H7 (cell line): ENCODE measurements at regions not wholly inside any gene's neighbourhood (a gene's known extent, or its start where the extent isn't known, plus 50 kb on each side); places are given as distances from the start of the nearest gene placed in this dataset.
"Not testable (repeated sequence)": the region's sequence is repeated elsewhere in the genome, so short reads cannot be mapped to it uniquely, and the experiment has no call there.

ENCODE experiments used
- DNase-seq: peaks from one replicate; pipeline ENCODE4 v3.0.0; 2012
- H3K27me3 ChIP-seq: 2 replicates; pipeline ENCODE4 v1.6.0; 2011; ENCODE audit warnings: mild to moderate bottlenecking, low read length; ENCODE audit not compliant: control insufficient read depth, insufficient read depth
- H3K36me3 ChIP-seq: replicated peaks from 2 replicates; pipeline ENCODE4 v1.5.1; 2011; ENCODE audit warnings: low read length; ENCODE audit not compliant: control insufficient read depth, insufficient read depth
- H3K4me3 ChIP-seq: 2 replicates; pipeline ENCODE4 v1.5.1; 2011; ENCODE audit warnings: low read depth, mild to moderate bottlenecking, control low read depth, low read length, moderate library complexity; ENCODE audit not compliant: insufficient read depth

GRCh38 chr16:77488652-77489051 is 53.8 kb upstream of the ADAMTS18 start:
- Histone ChIP-seq H3K4me3 (no peak overlapping the region), H3K27me3 (no peaks in the 10 kb centered on the region), H3K36me3 (no peaks in the 10 kb centered on the region)
- no peak for DNase-seq

- H3K4me3 ChIP-seq = no peak overlapping the region
- no peaks in the 10 kb centered on the region for H3K36me3 ChIP-seq
- H3K27me3 ChIP-seq = no peaks in the 10 kb centered on the region
- DNase-seq = no peak
Observed at GRCh38 chr16:77491091-77491490, 56.3 kb upstream of the ADAMTS18 start.

DNA sequence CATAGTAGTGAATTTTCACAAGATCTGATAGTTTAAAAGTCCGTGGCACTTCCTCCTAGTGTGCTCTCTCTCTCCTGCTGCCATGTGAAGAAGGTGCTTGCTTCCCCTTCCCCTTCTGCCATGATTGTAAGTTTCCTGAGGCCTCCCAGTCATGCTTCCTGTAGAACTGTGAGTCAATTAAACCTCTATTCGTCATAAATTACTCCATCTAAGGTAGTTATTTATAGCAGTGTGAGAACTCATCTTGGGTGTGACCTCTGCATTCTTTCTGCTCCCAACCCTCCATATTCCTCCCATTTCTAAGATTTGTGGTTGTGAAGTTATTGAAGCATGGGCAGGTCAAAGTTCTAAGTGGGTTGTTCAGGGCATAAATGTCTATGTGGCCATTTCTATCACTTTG is 62.1 kb upstream of the ADAMTS18 start:
- no peak for DNase-seq
- Histone ChIP-seq H3K36me3 (no peaks in the 10 kb centered on the region), H3K4me3 (no peak overlapping the region), H3K27me3 (no peaks in the 10 kb centered on the region; the same call in 1 of the 2 replicates)

GRCh38 chr16:77499373-77500285 is 64.8 kb upstream of the ADAMTS18 start:
- Histone ChIP-seq H3K4me3 (no peak overlapping the region), H3K36me3 (no peaks in the 10 kb centered on the region), H3K27me3 (no peaks in the 10 kb centered on the region; the same call in 1 of the 2 replicates)
- no peak for DNase-seq

GRCh38 chr16:77500286-77500598 is 65.4 kb upstream of the ADAMTS18 start:
- peak; percentile 8 for DNase-seq
- Histone ChIP-seq H3K36me3 (no peaks in the 10 kb centered on the region), H3K27me3 (no peaks in the 10 kb centered on the region; the same call in 1 of the 2 replicates), H3K4me3 (no peak overlapping the region)

DNA sequence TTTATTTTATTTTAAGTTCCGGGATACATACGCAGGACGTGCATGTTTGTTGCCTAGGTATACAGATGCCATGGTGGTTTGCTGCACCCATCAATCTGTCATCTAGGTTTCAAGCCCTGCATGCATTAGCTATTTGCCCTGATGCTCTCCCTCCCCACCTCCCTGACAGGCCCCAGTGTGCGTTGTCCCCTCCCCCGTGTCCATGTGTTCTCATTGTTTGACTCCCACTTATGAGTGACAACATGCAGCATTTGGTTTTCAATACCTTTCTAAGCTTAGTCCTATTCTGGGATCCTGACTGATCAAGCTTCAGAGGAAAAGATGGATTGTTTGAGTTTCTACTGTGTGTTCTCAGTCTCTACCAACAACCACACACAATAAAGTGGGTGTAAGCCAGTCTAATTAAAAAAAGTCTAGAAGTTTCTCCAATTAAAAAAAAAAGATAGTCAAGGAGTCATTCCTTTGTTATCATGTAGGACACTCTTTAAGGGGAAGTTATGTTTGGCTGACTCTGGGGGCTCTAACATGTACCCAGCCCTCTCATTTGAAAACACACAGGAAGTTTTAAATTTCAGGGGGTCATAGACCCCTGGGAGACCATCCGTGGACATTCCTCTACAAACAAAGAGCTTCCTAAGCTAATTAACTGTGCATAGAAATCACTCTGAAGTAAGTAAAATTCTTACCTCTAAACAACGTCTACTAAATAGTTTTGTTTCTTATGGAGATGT is 66.3 kb upstream of the ADAMTS18 start:
- Histone ChIP-seq H3K27me3 (no peaks in the 10 kb centered on the region; the same call in 1 of the 2 replicates), H3K36me3 (no peaks in the 10 kb centered on the region), H3K4me3 (no peak overlapping the region)
- DNase-seq = no peak

GRCh38 chr16:77502448-77502847 is 67.6 kb upstream of the ADAMTS18 start:
- no peak overlapping the region for H3K4me3 ChIP-seq
- DNase-seq = no peak
- H3K36me3 ChIP-seq = no peaks in the 10 kb centered on the region
- H3K27me3 ChIP-seq = no peaks in the 10 kb centered on the region; the same call in 1 of the 2 replicates

- DNase-seq, H3K4me3 ChIP-seq: not testable (repeated sequence)
Observed at GRCh38 chr16:77506492-77506891, 71.7 kb upstream of the ADAMTS18 start.

GRCh38 chr16:77509051-77509450 is 74.2 kb upstream of the ADAMTS18 start:
- H3K36me3 ChIP-seq = no peaks in the 10 kb centered on the region
- no peak for DNase-seq
- H3K4me3 ChIP-seq = no peak overlapping the region
- no peaks in the 10 kb centered on the region; the same call in 1 of the 2 replicates for H3K27me3 ChIP-seq

More at GRCh38 chr16:77506492-77506891, 71.7 kb upstream of the ADAMTS18 start:
- H3K27me3 ChIP-seq, H3K36me3 ChIP-seq: not testable (repeated sequence)

DNA sequence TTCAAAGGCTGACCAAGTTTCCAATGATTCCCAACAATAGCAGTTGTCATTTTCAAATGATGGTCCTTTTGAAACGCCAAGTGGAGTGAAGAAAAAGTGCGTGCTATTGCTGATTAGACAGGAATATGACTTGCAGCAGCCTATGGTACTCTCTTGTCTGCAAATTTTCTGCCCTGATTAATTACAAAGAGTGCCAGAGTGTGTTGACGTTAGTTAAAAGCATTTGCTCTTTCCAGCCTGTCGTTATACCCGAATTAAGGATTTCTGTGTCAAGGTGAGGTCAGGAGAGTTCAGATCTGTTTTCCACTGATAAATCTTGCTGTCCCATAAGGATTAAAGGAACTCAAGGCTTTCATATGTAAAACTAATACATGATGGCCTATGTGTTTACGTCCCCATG is 75.0 kb upstream of the ADAMTS18 start:
- DNase-seq = no peak
- Histone ChIP-seq H3K27me3 (no peaks in the 10 kb centered on the region; the same call in 1 of the 2 replicates), H3K36me3 (no peaks in the 10 kb centered on the region), H3K4me3 (no peak overlapping the region)

DNA sequence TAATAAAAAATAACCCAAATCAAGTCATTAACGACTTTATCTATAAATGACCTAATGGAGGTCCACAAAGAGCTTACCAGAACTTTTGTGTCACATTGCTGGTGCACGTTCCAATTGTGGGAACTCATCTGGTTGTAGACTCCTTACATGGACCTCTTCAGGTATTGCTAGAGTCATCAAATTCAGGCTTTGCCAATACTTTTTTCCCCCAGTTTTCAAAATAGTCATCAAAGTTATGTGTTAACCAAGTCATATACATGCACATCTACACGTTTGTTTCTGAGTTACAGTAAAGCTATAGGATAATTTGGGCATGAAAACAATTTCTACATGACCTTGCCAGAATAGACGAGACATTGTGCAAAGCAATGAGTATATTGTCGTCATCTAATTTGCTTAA is 76.2 kb upstream of the ADAMTS18 start:
- Histone ChIP-seq H3K4me3 (no peak overlapping the region), H3K27me3 (no peaks in the 10 kb centered on the region; the same call in 1 of the 2 replicates), H3K36me3 (no peaks in the 10 kb centered on the region)
- no peak for DNase-seq

DNA sequence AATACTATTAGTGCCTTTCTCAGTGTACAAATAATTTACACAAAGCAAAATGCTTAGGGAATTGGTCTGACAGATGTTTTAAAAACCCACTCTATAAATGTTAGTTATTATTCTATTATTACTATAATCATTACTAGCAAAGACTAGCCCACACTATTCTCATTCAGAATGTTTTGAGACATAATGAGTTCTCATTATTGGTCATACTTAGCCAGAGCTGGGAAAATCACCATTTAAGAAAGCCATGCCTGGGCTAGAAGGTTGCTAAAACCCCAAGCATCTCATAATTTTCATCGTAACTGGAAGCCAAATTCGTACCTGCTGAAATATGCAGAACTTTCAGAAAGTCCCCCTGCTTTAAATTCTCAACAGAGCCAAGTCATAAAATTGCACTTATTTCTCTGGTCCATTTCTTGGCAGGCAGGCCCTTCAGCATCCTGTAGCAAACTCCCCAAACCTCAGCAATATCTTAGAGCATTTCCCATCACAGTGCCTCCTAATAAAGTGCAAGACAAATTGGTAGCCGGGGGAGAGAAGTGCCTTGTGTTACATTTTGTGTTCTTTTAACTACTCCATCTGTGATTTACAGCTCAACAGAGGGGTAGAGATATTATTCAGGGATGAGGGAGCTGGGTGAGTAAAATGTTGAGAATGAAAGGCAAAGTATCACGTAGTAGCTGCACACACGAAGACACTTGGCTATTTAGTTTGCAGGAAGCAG is 79.8 kb upstream of the ADAMTS18 start:
- no peaks in the 10 kb centered on the region for H3K36me3 ChIP-seq
- no peaks in the 10 kb centered on the region; the same call in 1 of the 2 replicates for H3K27me3 ChIP-seq
- H3K4me3 ChIP-seq = no peak overlapping the region
- DNase-seq = no peak

DNA sequence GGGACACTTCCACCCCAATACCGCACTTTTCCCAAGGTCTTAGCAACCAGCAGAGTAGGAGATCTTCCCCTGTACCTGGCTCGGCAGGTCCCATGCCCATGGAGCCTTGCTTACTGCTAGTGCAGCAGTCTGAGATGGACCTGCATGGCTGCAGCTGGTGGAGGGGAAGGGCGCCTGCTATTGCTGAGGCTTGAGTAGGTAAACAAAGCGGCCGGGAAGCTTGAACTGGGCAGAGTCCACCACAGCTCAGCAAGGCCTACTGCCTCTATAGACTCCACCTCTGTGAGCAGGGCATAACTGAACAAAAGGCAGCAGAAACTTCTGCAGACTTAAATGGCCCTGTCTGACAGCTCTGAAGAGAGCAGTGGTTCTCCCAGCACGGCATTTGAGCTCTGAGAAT is 90.4 kb upstream of the ADAMTS18 start:
- DNase-seq, H3K36me3 ChIP-seq, H3K4me3 ChIP-seq, H3K27me3 ChIP-seq: not testable (repeated sequence)

DNA sequence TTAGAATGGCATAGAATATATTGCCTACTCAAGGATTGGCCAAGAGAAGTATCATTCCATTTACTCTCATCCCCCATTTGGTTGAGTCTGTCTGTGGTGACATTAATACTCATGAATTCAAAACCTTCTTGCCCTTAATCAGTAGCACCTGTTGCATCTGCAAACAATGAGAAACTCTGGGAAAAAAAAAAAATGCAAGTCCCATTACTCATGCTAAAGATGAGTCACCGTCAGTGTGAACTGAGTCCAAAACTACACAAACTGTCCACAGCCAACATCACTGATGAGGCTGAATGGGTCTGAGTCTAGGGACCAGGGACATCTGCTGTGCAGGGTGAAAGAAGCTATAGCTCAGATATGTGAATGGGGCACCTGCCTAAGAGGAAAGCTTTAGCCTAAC is 96.9 kb upstream of the ADAMTS18 start:
- no peak for DNase-seq
- no peaks in the 10 kb centered on the region for H3K27me3 ChIP-seq
- no peak overlapping the region for H3K4me3 ChIP-seq
- H3K36me3 ChIP-seq = no peaks in the 10 kb centered on the region
